ENCODE measurements at regions not wholly inside any gene's neighbourhood (a gene's known extent, or its start where the extent isn't known, plus 50 kb on each side); places are given as distances from the start of the nearest gene placed in this dataset.

- no peak for DNase-seq (ENCODE audit: low read depth in 3 of 3, low spot score in 1 of 3)
Observed at GRCh38 chr2:234732404-234733092, 219.3 kb upstream of the SH3BP4 start.

- no peak for DNase-seq (ENCODE audit: low read depth in 3 of 3, low spot score in 1 of 3)
Observed at GRCh38 chr2:234731236-234731635, 220.6 kb upstream of the SH3BP4 start.

DNA sequence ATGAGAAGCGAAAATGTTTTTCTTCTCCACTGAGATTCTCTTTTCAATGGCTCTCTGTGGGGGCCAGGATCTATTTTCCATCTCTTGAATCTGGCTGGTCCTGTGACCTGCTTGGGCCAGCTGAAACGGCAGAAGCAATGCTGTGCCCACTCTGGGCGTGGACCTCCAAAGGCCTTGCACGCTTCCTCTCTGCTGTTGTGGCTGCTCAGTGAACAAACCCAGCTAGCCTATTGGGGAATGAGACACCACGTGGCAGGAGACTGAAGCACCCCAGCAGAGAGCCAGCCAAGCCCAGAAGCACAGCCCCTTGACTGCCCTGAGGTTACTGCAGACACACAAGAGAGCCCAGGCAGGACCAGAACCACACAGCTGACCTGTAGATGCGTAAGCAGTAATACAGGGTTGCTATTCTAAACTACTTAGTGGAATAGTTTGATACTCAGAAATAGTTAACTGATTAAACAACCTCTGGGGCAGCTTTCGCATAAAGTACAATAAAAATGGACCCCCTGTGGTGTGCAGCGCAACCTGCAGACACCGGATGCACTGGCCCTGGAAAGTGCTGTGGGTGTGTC, 221.7 kb upstream of the SH3BP4 start:
- no peak for DNase-seq (ENCODE audit: low read depth in 3 of 3, low spot score in 1 of 3)

DNA sequence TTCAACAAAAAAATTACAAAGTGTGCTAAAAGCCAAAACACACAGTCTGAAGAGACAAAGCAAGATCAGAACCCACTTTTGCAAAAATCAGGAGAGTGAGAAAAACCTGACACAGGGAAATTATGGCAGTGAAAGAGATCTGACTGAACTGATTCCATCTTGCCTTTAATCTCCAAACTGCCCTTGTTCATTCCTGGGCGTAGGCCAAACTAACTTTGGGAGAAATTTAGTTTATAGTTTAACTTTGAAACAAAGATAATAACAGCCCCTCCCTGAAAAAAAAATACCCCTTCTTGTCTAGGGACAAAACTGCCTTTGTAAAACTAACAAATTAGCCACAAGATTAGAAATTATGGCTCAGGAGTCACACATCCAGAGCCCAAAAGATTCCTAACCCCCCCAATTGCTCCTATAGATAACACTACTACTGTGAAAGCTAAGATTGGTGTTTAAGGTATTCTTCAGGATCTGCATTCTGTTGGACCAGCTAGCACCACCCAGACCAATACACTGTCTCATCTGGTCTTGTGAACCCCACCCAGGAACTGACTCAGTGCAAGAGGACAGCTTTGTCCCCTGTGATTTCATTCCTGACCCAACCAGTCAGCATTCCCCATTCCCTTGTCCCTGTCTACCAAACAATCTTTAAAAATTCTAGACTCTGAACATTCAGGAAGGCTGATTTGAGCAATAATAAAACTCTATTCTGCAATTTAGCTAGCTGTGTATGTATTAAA, 226.1 kb upstream of the SH3BP4 start:
- no peak for DNase-seq (ENCODE audit: low read depth in 3 of 3, low spot score in 1 of 3)

GRCh38 chr2:234724850-234725249, 227.0 kb upstream of the SH3BP4 start:
- DNase-seq (ENCODE audit: low read depth in 3 of 3, low spot score in 1 of 3) = no peak

DNA sequence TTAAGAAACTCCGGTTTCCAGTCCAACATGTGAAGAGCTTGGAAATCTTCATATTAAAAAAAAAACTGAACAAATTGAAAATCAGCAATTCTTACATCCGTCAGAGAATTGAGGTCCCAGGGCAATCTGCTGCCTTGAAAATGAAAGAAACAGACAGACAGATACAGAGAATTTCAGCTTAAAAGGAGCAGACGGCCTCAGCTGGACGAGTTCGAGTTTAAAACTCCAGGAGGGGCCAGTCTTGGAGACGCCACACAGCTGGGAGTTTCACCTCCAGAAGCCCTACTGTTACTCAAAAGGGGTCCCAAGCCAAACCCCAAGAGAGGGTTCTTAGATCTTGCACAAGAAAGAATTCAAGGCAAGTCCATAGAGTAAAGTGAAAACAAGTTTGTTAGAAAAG, 226.5 kb upstream of the ARL4C start:
- no peak for DNase-seq (ENCODE audit: low read depth in 3 of 3, low spot score in 1 of 3)

DNA sequence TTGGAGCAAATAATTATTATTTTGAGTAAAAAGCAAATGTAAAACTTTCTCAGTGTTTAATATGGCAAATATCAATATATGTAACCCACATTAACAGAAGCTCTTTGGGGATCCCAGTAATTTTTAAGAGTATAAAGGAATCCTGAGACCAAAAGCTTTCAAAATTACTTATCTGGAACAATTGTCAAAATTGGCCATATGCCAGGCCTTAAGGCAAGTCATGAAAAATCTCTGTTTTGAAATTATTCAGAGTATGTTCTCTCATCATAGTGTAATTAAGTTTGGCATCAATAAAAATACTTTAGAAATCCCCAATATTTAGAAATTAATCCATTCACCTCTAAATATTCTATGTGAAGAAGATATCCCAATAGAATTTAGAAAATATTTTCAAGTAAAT, 225.3 kb upstream of the ARL4C start:
- no peak for DNase-seq (ENCODE audit: low read depth in 3 of 3, low spot score in 1 of 3)

GRCh38 chr2:234719116-234719716, 222.3 kb upstream of the ARL4C start:
- DNase-seq (ENCODE audit: low read depth in 3 of 3, low spot score in 1 of 3) = no peak

DNA sequence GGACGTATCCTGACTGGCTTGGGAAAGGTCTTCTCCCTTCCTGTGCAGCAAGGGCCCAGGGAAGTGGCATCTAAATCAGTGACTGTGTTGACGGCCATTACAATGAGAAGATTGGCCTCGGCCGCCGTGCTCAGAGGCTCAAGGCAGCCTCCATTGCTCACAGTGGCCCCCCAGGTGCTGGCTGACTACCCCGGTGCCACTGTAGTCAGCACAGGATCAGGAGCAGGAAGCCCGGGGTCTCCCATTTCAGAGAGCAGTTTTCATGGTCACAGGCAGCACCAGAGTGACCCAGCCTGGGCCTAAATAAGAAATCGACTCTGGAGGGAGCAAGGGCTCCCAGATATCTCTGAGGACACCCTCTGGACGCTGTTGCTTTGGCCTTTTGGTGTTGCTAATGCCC, 219.4 kb upstream of the ARL4C start:
- no peak for DNase-seq (ENCODE audit: low read depth in 3 of 3, low spot score in 1 of 3)

GRCh38 chr2:234715671-234716250, 218.9 kb upstream of the ARL4C start:
- DNase-seq (ENCODE audit: low read depth in 3 of 3, low spot score in 1 of 3) = no peak

DNA sequence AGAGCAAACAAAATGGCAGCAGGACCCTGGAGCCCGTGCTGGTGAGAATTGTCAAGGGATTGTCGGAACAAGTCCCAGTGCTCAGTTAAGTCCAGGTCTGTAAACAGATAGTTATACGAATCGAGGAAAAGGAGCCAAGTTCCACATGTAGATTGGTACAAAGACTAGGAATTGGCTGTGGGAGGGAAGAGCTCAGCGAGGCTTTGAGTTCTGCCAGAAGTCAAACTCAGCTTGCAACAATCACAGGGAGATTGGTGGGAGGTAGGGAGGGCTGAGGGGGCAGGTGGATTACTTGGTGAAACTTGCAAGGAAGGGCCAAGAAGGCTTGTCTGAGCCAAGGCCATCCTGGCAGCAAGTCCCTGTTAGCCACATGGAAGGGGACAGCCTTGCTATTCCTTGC, 217.8 kb upstream of the ARL4C start:
- no peak for DNase-seq (ENCODE audit: low read depth in 3 of 3, low spot score in 1 of 3)

- no peak for DNase-seq (ENCODE audit: low read depth in 3 of 3, low spot score in 1 of 3)
Observed at GRCh38 chr2:234712421-234712935, 215.6 kb upstream of the ARL4C start.

DNA sequence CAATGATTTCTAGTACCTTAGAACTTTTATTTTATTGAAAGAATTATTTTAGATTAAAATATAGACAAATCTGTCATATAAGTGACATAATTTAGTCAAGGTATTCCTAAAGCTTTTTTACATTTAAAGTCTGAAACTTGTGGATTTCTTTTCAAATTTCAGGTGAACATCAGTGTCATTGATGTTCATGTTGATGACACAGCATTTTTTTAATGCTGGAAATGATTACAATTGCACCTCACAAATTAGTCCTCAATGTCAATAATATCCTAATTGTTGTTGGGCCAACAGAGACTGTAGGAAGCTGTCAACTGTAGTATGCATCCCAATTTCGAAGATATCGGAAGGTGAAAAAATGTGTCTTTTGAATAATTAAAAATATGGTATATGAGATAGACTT, 214.4 kb upstream of the ARL4C start:
- DNase-seq (ENCODE audit: low read depth in 3 of 3, low spot score in 1 of 3) = no peak

GRCh38 chr2:234710587-234710986, 213.7 kb upstream of the ARL4C start:
- DNase-seq (ENCODE audit: low read depth in 3 of 3, low spot score in 1 of 3) = no peak

DNA sequence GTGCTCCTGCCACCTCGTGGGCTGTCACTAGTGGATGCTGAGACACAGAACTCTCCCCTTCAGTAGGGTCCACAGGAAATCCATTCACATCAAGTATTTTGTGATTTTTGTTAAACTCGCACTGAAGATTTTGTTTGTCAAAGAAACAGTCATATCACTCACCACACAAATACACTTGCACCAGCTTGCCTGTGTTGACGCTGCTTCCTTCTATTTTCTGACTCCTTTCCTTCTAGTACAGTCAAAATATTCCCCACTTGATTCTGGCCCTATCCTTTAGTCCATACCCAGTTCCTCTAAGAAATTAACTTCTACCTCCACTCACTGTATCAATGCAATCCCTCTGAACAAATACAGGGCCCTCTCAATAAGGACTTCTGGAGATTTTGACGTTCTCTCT, 213.2 kb upstream of the ARL4C start:
- DNase-seq (ENCODE audit: low read depth in 3 of 3, low spot score in 1 of 3) = no peak

DNA sequence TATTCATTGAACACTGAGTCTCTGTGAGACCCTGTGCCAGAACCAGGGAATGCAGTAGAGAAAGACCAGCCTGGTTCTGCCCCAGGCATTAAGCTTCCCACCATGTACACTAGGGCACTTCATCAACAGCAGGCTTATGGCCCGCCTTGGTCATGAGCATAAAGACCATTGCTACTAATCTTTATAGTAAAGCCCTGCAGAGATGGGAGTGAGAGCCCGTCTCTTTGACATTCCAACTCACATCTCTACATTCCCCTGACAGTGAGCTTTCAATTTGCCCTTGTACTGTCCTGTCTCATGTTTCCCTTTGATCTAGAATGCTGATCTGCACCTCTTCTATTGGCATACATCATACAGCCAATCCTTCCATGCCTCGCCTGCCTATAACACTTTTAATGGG, 211.8 kb upstream of the ARL4C start:
- DNase-seq (ENCODE audit: low read depth in 3 of 3, low spot score in 1 of 3) = no peak

GRCh38 chr2:234708091-234708683, 211.3 kb upstream of the ARL4C start:
- DNase-seq (ENCODE audit: low read depth in 3 of 3, low spot score in 1 of 3) = no peak

DNA sequence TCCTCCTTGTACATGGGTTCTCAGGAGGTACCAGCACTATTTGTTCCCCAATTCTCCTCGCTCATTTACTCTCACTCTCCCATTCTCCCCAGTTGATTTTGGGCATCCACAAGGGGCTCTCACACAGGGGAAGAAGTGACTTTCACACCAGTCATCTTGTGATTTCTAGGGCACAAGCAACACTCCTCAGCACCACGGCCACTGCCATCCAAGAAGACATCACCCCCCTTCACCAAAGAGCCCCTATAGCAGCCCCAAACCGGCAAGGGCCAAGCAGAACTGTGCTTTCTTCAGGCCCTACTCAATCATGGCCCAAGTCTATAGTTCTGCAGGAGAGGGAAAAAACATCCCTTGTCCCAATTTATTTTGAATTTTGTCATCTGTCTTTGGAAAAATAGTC, 209.2 kb upstream of the ARL4C start:
- DNase-seq (ENCODE audit: low read depth in 3 of 3, low spot score in 1 of 3) = no peak

DNA sequence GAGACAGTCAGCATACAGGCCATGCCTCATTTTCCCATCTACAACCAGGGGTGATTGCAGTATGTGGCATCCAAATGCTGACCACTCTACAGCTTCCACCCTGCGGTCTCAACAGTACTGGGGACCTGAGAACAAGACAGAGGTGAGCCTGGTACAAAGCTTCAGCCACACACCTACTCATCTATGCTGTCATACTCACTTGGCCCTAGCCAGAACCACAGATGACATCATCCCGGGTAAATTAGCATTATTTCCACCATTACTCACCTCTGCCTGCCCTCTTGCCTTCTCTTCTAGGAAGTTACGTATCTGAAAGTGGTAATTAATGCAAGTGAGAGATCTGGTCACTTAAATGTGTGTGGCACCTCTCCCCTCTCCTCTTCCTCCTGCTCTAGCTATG, 208.2 kb upstream of the ARL4C start:
- DNase-seq (ENCODE audit: low read depth in 3 of 3, low spot score in 1 of 3) = no peak

GRCh38 chr2:234703258-234703657, 206.4 kb upstream of the ARL4C start:
- no peak for DNase-seq (ENCODE audit: low read depth in 3 of 3, low spot score in 1 of 3)

- no peak for DNase-seq (ENCODE audit: low read depth in 3 of 3, low spot score in 1 of 3)
Observed at GRCh38 chr2:234702731-234703225, 205.9 kb upstream of the ARL4C start.
